KMS-11 (cell line): ENCODE measurements at regions not wholly inside any gene's neighbourhood (a gene's known extent, or its start where the extent isn't known, plus 50 kb on each side); places are given as distances from the start of the nearest gene placed in this dataset.

Experiments used
- H2AFZ ChIP-seq: fragments of 200-600 bp; sonication (generic); 2 replicates; pipeline ENCODE4 v1.6.1; 2016; ENCODE audit warnings: antibody characterized with exemption, mixed run types, low read depth
- H3K27ac ChIP-seq: fragments of 200-600 bp; sonication (generic); 2 replicates; pipeline ENCODE4 v1.6.1; 2016; ENCODE audit warnings: mild to moderate bottlenecking, mixed run types
- H3K27me3 ChIP-seq: fragments of 200-600 bp; sonication (generic); 2 replicates; pipeline ENCODE4 v1.6.1; 2017; ENCODE audit warnings: mild to moderate bottlenecking, low read depth, mixed run types, moderate library complexity; ENCODE audit not compliant: insufficient read depth
- H3K36me3 ChIP-seq: fragments of 200-600 bp; sonication (generic); 2 replicates; pipeline ENCODE4 v1.6.1; 2017; ENCODE audit warnings: mild to moderate bottlenecking, mixed run types; ENCODE audit not compliant: insufficient read depth
- H3K4me1 ChIP-seq: fragments of 200-600 bp; sonication (generic); 2 replicates; pipeline ENCODE4 v1.6.1; 2016; ENCODE audit warnings: mild to moderate bottlenecking, low read depth, mixed run types; ENCODE audit not compliant: poor library complexity, severe bottlenecking
- H3K4me2 ChIP-seq: fragments of 200-600 bp; sonication (generic); 2 replicates; pipeline ENCODE4 v1.7.0; 2016; ENCODE audit warnings: mild to moderate bottlenecking, mixed run types
- H3K4me3 ChIP-seq: fragments of 200-600 bp; sonication (generic); IDR thresholded peaks from 2 replicates; pipeline ENCODE4 v1.6.1; 2017; ENCODE audit warnings: low read depth, low read length, mixed read lengths; ENCODE audit not compliant: insufficient read depth
- H3K79me2 ChIP-seq: fragments of 200-600 bp; sonication (generic); 2 replicates; pipeline ENCODE4 v1.6.1; 2016; ENCODE audit warnings: low read depth, mixed run types; ENCODE audit not compliant: insufficient read depth
- H3K9ac ChIP-seq: fragments of 200-600 bp; sonication (generic); 2 replicates; pipeline ENCODE4 v1.6.1; 2016; ENCODE audit warnings: mild to moderate bottlenecking, mixed run types
- H4K20me1 ChIP-seq: fragments of 200-600 bp; sonication (generic); 2 replicates; pipeline ENCODE4 v1.6.1; 2016; ENCODE audit warnings: mild to moderate bottlenecking, mixed run types; ENCODE audit not compliant: insufficient read depth
- TF ChIP-seq, protein P1 (sequence below): fragments of 200-600 bp; sonication (generic); conservative IDR thresholded peaks from 2 replicates; pipeline ENCODE4 v1.6.1; 2017; ENCODE audit warnings: low read depth, mild to moderate bottlenecking, antibody characterized with exemption, low read length, moderate library complexity, mixed read lengths

DNA sequence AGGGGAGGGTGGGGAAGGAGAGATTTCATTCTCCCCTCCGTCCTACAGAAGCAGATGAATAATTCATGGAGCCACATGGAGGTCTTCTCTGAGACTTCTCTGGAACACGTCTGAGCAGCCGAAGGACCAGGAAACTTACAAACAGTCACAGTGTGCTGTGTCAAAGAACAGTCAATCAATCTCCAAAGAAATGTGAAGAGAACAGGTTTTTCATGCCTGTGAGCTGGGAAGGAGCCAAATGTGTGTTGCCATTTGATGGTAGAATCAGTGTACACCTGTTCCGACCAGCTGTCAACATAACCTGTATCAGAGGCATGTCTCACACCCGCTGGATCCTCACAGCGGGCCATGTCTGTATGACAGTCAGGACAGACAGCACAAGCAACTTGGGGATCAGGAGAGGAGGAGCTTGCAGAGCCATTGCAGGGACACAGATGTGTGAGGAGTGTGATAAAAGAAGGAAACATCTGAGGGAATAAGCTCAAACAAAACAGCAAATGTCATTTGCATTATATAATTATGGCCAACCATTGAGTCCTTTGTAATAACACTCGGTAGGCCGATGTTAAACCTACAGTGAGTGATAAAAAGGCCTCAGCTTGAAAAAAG is 298.5 kb downstream of the EN1 start:
- Histone ChIP-seq H3K4me3 (no peak overlapping the region), H3K27me3 (no peaks in the 10 kb centered on the region), H4K20me1 (no peaks in the 10 kb centered on the region), H3K27ac (no peak overlapping the region), H3K9ac (no peak overlapping the region), H3K79me2 (no peaks in the 10 kb centered on the region), H3K36me3 (no peaks in the 10 kb centered on the region), H2AFZ (no peak overlapping the region), H3K4me2 (no peak overlapping the region), H3K4me1 (no peaks in the 10 kb centered on the region)
- TF ChIP-seq, protein P1, sequence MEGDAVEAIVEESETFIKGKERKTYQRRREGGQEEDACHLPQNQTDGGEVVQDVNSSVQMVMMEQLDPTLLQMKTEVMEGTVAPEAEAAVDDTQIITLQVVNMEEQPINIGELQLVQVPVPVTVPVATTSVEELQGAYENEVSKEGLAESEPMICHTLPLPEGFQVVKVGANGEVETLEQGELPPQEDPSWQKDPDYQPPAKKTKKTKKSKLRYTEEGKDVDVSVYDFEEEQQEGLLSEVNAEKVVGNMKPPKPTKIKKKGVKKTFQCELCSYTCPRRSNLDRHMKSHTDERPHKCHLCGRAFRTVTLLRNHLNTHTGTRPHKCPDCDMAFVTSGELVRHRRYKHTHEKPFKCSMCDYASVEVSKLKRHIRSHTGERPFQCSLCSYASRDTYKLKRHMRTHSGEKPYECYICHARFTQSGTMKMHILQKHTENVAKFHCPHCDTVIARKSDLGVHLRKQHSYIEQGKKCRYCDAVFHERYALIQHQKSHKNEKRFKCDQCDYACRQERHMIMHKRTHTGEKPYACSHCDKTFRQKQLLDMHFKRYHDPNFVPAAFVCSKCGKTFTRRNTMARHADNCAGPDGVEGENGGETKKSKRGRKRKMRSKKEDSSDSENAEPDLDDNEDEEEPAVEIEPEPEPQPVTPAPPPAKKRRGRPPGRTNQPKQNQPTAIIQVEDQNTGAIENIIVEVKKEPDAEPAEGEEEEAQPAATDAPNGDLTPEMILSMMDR, result no peak

GRCh38 chr2:118539290-118539689 is 308.2 kb downstream of the EN1 start:
- no peak overlapping the region for H3K27ac ChIP-seq
- H3K4me1 ChIP-seq, result no peaks in the 10 kb centered on the region
- TF ChIP-seq, protein P1, result no peak
- H4K20me1 ChIP-seq, result no peaks in the 10 kb centered on the region
- no peaks in the 10 kb centered on the region for H3K79me2 ChIP-seq
- H3K9ac ChIP-seq, result no peak overlapping the region
- no peak overlapping the region for H3K4me3 ChIP-seq
- H3K36me3 ChIP-seq, result no peaks in the 10 kb centered on the region
- no peak overlapping the region for H2AFZ ChIP-seq
- H3K4me2 ChIP-seq, result no peak overlapping the region
- H3K27me3 ChIP-seq, result no peaks in the 10 kb centered on the region

DNA sequence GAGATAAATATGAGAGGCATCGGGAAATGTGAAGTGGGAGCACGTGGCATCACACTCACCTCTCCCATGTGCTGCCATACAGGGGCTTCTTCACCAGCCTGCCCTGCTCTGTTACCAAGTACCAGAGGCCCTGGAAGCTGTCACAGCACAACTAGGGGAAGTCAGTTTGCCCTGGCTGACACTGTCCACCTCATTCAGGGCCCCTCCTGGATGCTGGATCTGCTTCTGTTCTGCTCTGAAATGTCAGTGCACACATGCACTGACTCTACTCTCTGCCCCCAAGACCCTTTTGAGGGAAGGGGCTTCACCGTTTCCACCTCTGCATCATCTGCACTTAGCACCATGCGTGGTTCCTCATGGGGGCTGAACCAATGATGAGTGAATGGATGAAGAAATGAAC is 311.1 kb downstream of the EN1 start:
- H3K4me1 ChIP-seq, result no peaks in the 10 kb centered on the region
- H3K36me3 ChIP-seq, result no peaks in the 10 kb centered on the region
- no peak overlapping the region for H2AFZ ChIP-seq
- H3K4me3 ChIP-seq, result no peak overlapping the region
- H4K20me1 ChIP-seq, result no peaks in the 10 kb centered on the region
- H3K4me2 ChIP-seq, result no peak overlapping the region
- no peaks in the 10 kb centered on the region for H3K79me2 ChIP-seq
- H3K9ac ChIP-seq, result no peak overlapping the region
- no peak overlapping the region for H3K27ac ChIP-seq
- H3K27me3 ChIP-seq, result no peaks in the 10 kb centered on the region
- TF ChIP-seq, protein P1, result no peak

DNA sequence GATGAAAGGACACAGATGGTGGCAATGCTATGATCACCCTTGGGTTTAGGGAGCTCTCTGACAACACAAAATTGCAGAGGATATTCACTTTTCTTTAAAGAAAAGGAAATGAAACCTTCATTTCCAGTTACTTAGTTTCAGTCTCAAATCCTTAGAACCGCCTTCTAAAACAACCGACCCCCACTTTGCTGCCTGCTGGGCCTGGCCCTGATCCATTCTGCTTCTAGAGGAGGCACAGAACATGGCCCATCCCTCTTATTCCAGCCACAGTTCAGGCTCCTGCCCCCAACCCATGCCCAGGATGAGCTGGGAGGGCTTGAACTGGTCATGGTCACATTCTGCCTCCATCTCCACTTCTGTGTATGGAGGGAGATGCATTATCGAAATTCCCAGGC is 311.6 kb downstream of the EN1 start:
- no peak overlapping the region for H3K4me3 ChIP-seq
- no peaks in the 10 kb centered on the region for H3K4me1 ChIP-seq
- no peak overlapping the region for H3K27ac ChIP-seq
- no peak overlapping the region for H2AFZ ChIP-seq
- no peaks in the 10 kb centered on the region for H3K36me3 ChIP-seq
- H3K79me2 ChIP-seq, result no peaks in the 10 kb centered on the region
- H3K9ac ChIP-seq, result no peak overlapping the region
- TF ChIP-seq, protein P1, result no peak
- H3K4me2 ChIP-seq, result no peak overlapping the region
- no peaks in the 10 kb centered on the region for H3K27me3 ChIP-seq
- H4K20me1 ChIP-seq, result no peaks in the 10 kb centered on the region
